ENCODE measurements at regions not wholly inside any gene's neighbourhood (a gene's known extent, or its start where the extent isn't known, plus 50 kb on each side); places are given as distances from the start of the nearest gene placed in this dataset.

DNA sequence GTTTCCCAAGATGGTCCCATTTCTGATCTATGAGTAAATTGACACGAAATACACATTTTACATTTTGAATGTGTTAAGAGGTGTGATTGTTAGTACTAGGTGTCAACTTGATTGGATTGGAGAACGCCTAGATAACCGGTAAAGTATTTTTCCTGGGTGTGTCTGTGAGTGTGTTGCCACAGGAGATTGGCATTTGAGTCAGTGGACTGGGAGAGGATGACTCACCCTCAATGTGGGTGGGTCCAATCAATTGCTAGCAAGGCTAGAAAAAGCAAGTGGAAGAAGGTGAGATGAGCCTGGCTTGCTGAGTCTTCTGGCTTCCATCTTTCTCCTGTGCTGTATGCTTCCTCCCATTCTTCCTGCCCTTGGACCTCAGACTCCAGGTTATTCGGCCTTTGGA, 960.7 kb upstream of the PCDH9 start:
- TF ChIP-seq, protein P1, sequence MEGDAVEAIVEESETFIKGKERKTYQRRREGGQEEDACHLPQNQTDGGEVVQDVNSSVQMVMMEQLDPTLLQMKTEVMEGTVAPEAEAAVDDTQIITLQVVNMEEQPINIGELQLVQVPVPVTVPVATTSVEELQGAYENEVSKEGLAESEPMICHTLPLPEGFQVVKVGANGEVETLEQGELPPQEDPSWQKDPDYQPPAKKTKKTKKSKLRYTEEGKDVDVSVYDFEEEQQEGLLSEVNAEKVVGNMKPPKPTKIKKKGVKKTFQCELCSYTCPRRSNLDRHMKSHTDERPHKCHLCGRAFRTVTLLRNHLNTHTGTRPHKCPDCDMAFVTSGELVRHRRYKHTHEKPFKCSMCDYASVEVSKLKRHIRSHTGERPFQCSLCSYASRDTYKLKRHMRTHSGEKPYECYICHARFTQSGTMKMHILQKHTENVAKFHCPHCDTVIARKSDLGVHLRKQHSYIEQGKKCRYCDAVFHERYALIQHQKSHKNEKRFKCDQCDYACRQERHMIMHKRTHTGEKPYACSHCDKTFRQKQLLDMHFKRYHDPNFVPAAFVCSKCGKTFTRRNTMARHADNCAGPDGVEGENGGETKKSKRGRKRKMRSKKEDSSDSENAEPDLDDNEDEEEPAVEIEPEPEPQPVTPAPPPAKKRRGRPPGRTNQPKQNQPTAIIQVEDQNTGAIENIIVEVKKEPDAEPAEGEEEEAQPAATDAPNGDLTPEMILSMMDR (IDR thresholded peaks at IDR 0.05), result no peak
- no peak for TF ChIP-seq POLR2AphosphoS5 (IDR thresholded peaks at IDR 0.05)
